ENCODE measurements at regions not wholly inside any gene's neighbourhood (a gene's known extent, or its start where the extent isn't known, plus 50 kb on each side); places are given as distances from the start of the nearest gene placed in this dataset.

DNA sequence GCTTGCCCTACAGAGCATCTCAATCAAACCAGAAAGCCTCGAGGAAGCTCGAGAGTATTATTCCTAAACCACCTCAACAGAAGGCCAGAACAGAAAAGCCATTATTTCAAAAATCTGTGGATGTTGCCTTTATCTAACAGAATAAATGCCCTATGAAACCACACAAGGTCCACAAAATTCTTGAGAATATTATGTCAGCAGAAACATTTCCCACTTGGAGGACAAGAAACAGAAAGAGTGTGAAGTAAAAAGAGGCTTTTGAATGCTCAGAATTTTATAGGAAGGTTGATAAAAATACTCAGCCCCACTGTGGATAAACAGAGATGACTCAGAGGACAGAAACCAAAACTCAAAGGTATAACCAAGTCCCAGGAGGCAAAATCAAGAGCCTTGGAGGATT is 146.4 kb upstream of the LRRC7 start:
- no peak for TF ChIP-seq EZH2phosphoT487 (IDR thresholded peaks at IDR 0.05; ENCODE audit: insufficient read depth, low read depth)
- no peak for TF ChIP-seq EZH2 (IDR thresholded peaks at IDR 0.05; ENCODE audit: insufficient read depth, poor library complexity, severe bottlenecking)
- Histone ChIP-seq H3K36me3 (ENCODE audit: low read depth) (no peaks in the 10 kb centered on the region), H3K9ac (no peak overlapping the region), H3K9me3 (ENCODE audit: low read depth) (no peaks in the 10 kb centered on the region), H3K4me1 (ENCODE audit: insufficient read depth) (no peaks in the 10 kb centered on the region), H3K9me2 (ENCODE audit: insufficient read depth) (no peaks in the 10 kb centered on the region), H4K20me1 (ENCODE audit: insufficient read depth) (no peaks in the 10 kb centered on the region), H2AFZ (no peak overlapping the region), H3K79me2 (ENCODE audit: insufficient read depth) (no peaks in the 10 kb centered on the region), H3K4me2 (ENCODE audit: unreplicated experiment) (no peak overlapping the region), H3K27ac (no peak overlapping the region), H3K27me3 (replicated peaks; ENCODE audit: insufficient read depth) (no peaks in the 10 kb centered on the region), H3K4me3 (no peak overlapping the region), H3F3A (ENCODE audit: insufficient read depth) (no peaks in the 10 kb centered on the region)
- no peak for DNase-seq
- in situ Hi-C loops (cut with MboI), result no loop called here
- WGBS, 2 experiments (ENCODE audit: low coverage in 1 of 2, low lambda C conversion rate in 2 of 2, missing lambda C conversion rate in 2 of 2), result 21 to 32% methylated on average over 2 of the region's 2 CpGs

DNA sequence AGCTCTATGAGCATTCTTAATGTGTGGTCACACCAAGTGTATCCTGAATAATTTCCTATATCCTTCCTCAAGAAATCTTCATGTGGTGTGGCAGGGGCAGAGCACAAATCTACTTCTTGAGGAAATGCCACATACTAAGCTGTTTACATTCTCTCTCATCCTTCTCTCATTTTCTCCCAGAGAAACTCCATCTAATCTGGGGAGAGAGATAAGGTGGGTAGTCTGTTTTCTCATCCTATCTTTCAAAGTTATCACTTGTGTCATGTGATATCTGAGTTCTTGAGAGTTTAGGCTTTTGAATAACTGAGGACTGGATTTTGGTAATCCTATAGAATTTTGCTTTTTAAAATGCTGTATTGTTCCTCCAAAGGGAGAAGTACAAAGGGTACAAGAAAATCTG is 141.9 kb upstream of the LRRC7 start:
- Histone ChIP-seq H3K27ac (no peak overlapping the region), H3K9ac (no peak overlapping the region), H2AFZ (no peak overlapping the region), H3K4me1 (ENCODE audit: insufficient read depth) (no peaks in the 10 kb centered on the region), H3K27me3 (replicated peaks; ENCODE audit: insufficient read depth) (no peaks in the 10 kb centered on the region), H4K20me1 (ENCODE audit: insufficient read depth) (no peaks in the 10 kb centered on the region), H3K9me3 (ENCODE audit: low read depth) (no peaks in the 10 kb centered on the region), H3F3A (ENCODE audit: insufficient read depth) (no peaks in the 10 kb centered on the region), H3K4me2 (ENCODE audit: unreplicated experiment) (no peak overlapping the region), H3K36me3 (ENCODE audit: low read depth) (no peaks in the 10 kb centered on the region), H3K4me3 (no peak overlapping the region), H3K79me2 (ENCODE audit: insufficient read depth) (no peaks in the 10 kb centered on the region), H3K9me2 (ENCODE audit: insufficient read depth) (no peaks in the 10 kb centered on the region)
- in situ Hi-C loops (cut with MboI), result no loop called here
- TF ChIP-seq EZH2 (IDR thresholded peaks at IDR 0.05; ENCODE audit: insufficient read depth, poor library complexity, severe bottlenecking), result no peak
- TF ChIP-seq EZH2phosphoT487 (IDR thresholded peaks at IDR 0.05; ENCODE audit: insufficient read depth, low read depth), result no peak
- no peak for DNase-seq

GRCh38 chr1:69426401-69426800 is 141.3 kb upstream of the LRRC7 start:
- no peaks in the 10 kb centered on the region for H3K27me3 ChIP-seq (replicated peaks; ENCODE audit: insufficient read depth)
- H3K4me2 ChIP-seq (ENCODE audit: unreplicated experiment), result no peak overlapping the region
- no peaks in the 10 kb centered on the region for H3K4me1 ChIP-seq (ENCODE audit: insufficient read depth)
- in situ Hi-C loops (cut with MboI), result no loop called here
- WGBS, 2 experiments (ENCODE audit: low coverage in 1 of 2, low lambda C conversion rate in 2 of 2, missing lambda C conversion rate in 2 of 2), result 9 to 14% methylated on average over 2 of the region's 2 CpGs
- no peaks in the 10 kb centered on the region for H4K20me1 ChIP-seq (ENCODE audit: insufficient read depth)
- no peaks in the 10 kb centered on the region for H3K79me2 ChIP-seq (ENCODE audit: insufficient read depth)
- H3K36me3 ChIP-seq (ENCODE audit: low read depth), result no peaks in the 10 kb centered on the region
- H3F3A ChIP-seq (ENCODE audit: insufficient read depth), result no peaks in the 10 kb centered on the region
- no peak for TF ChIP-seq EZH2phosphoT487 (IDR thresholded peaks at IDR 0.05; ENCODE audit: insufficient read depth, low read depth)
- no peak for TF ChIP-seq EZH2 (IDR thresholded peaks at IDR 0.05; ENCODE audit: insufficient read depth, poor library complexity, severe bottlenecking)
- no peaks in the 10 kb centered on the region for H3K9me2 ChIP-seq (ENCODE audit: insufficient read depth)
- DNase-seq, result no peak
- H3K9ac ChIP-seq, result no peak overlapping the region
- no peak overlapping the region for H3K27ac ChIP-seq
- no peak overlapping the region for H3K4me3 ChIP-seq
- no peaks in the 10 kb centered on the region for H3K9me3 ChIP-seq (ENCODE audit: low read depth)
- no peak overlapping the region for H2AFZ ChIP-seq

- TF ChIP-seq EZH2phosphoT487 (IDR thresholded peaks at IDR 0.05; ENCODE audit: insufficient read depth, low read depth), result no peak
- TF ChIP-seq EZH2 (IDR thresholded peaks at IDR 0.05; ENCODE audit: insufficient read depth, poor library complexity, severe bottlenecking), result no peak
- Histone ChIP-seq H3K9me2 (ENCODE audit: insufficient read depth) (no peaks in the 10 kb centered on the region), H3F3A (ENCODE audit: insufficient read depth) (no peaks in the 10 kb centered on the region), H3K4me1 (ENCODE audit: insufficient read depth) (no peaks in the 10 kb centered on the region), H3K27me3 (replicated peaks; ENCODE audit: insufficient read depth) (no peaks in the 10 kb centered on the region), H3K4me3 (no peak overlapping the region), H3K27ac (no peak overlapping the region), H3K79me2 (ENCODE audit: insufficient read depth) (no peaks in the 10 kb centered on the region), H3K9ac (no peak overlapping the region), H2AFZ (no peak overlapping the region), H3K4me2 (ENCODE audit: unreplicated experiment) (no peak overlapping the region), H4K20me1 (ENCODE audit: insufficient read depth) (no peaks in the 10 kb centered on the region), H3K36me3 (ENCODE audit: low read depth) (no peaks in the 10 kb centered on the region), H3K9me3 (ENCODE audit: low read depth) (no peaks in the 10 kb centered on the region)
- in situ Hi-C loops (cut with MboI), result no loop called here
- DNase-seq, result no peak
Observed at GRCh38 chr1:69433073-69433472, 134.6 kb upstream of the LRRC7 start.

DNA sequence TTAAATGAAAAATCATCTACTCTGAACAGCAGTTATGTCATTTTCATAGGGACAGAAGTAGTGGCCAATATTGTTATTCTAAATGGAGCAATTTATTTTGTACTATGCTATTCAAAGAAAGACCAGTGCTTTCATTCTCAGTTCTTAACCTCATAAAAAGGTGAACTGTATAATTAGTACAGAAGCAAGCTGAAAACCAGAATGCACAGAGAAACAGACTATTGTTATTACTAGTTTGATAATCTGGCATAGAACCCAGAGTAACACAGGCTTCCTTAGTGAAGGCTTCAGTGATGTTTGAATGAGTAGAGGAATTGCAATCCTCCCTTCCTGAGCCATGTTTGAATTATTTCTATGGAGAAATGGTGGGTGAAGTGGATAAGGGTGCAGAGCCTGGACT is 131.6 kb upstream of the LRRC7 start:
- H3K9me3 ChIP-seq (ENCODE audit: low read depth), result no peaks in the 10 kb centered on the region
- H3K4me3 ChIP-seq, result no peak overlapping the region
- TF ChIP-seq EZH2phosphoT487 (IDR thresholded peaks at IDR 0.05; ENCODE audit: insufficient read depth, low read depth) (no peak), EZH2 (IDR thresholded peaks at IDR 0.05; ENCODE audit: insufficient read depth, poor library complexity, severe bottlenecking) (no peak)
- no peak for DNase-seq
- no peaks in the 10 kb centered on the region for H3K27me3 ChIP-seq (replicated peaks; ENCODE audit: insufficient read depth)
- H3K36me3 ChIP-seq (ENCODE audit: low read depth), result no peaks in the 10 kb centered on the region
- H3K9ac ChIP-seq, result no peak overlapping the region
- no peaks in the 10 kb centered on the region for H3K79me2 ChIP-seq (ENCODE audit: insufficient read depth)
- H3F3A ChIP-seq (ENCODE audit: insufficient read depth), result no peaks in the 10 kb centered on the region
- H3K9me2 ChIP-seq (ENCODE audit: insufficient read depth), result no peaks in the 10 kb centered on the region
- in situ Hi-C loops (cut with MboI), result no loop called here
- no peaks in the 10 kb centered on the region for H4K20me1 ChIP-seq (ENCODE audit: insufficient read depth)
- H3K4me2 ChIP-seq (ENCODE audit: unreplicated experiment), result no peak overlapping the region
- no peak overlapping the region for H3K27ac ChIP-seq
- H2AFZ ChIP-seq, result no peak overlapping the region
- H3K4me1 ChIP-seq (ENCODE audit: insufficient read depth), result no peaks in the 10 kb centered on the region

Data from GM23248 (cell line).